ENCODE measurements at regions not wholly inside any gene's neighbourhood (a gene's known extent, or its start where the extent isn't known, plus 50 kb on each side); places are given as distances from the start of the nearest gene placed in this dataset.

- no peaks in the 10 kb centered on the region for H3K27me3 Mint-ChIP-seq (ENCODE audit: low read depth)
- H3K9me3 Mint-ChIP-seq (ENCODE audit: low read depth): peaks cover 8% of the 10 kb centered on the region
- peaks cover 3% of the 10 kb centered on the region for H3K36me3 Mint-ChIP-seq (ENCODE audit: low read depth)
- no peak for DNase-seq (ENCODE audit: low spot score)
- peaks cover 28% of the 10 kb centered on the region for H3K4me1 Mint-ChIP-seq (ENCODE audit: low read depth)
- TF ChIP-seq CTCF (IDR thresholded peaks at IDR 0.05): no peak
- H3K4me3 Mint-ChIP-seq (ENCODE audit: unreplicated experiment): no peak overlapping the region
- H3K27ac Mint-ChIP-seq (ENCODE audit: unreplicated experiment): no peak overlapping the region
Observed at GRCh38 chr2:182477774-182478173, 50.9 kb upstream of the PDE1A start.

GRCh38 chr2:182481676-182482075 is 54.8 kb upstream of the PDE1A start:
- no peaks in the 10 kb centered on the region for H3K36me3 Mint-ChIP-seq (ENCODE audit: low read depth)
- H3K27me3 Mint-ChIP-seq (ENCODE audit: low read depth): no peaks in the 10 kb centered on the region
- no peak for TF ChIP-seq CTCF (IDR thresholded peaks at IDR 0.05)
- H3K4me3 Mint-ChIP-seq (ENCODE audit: unreplicated experiment): no peak overlapping the region
- H3K9me3 Mint-ChIP-seq (ENCODE audit: low read depth): no peaks in the 10 kb centered on the region
- peak overlapping the region; percentile 6 for H3K27ac Mint-ChIP-seq (ENCODE audit: unreplicated experiment)
- DNase-seq (ENCODE audit: low spot score): no peak
- H3K4me1 Mint-ChIP-seq (ENCODE audit: low read depth): peaks cover 29% of the 10 kb centered on the region

GRCh38 chr2:182482511-182482910 is 55.7 kb upstream of the PDE1A start:
- H3K27me3 Mint-ChIP-seq (ENCODE audit: low read depth): no peaks in the 10 kb centered on the region
- no peak overlapping the region for H3K4me3 Mint-ChIP-seq (ENCODE audit: unreplicated experiment)
- H3K4me1 Mint-ChIP-seq (ENCODE audit: low read depth): peaks cover 29% of the 10 kb centered on the region
- no peak for TF ChIP-seq CTCF (IDR thresholded peaks at IDR 0.05)
- H3K36me3 Mint-ChIP-seq (ENCODE audit: low read depth): no peaks in the 10 kb centered on the region
- H3K9me3 Mint-ChIP-seq (ENCODE audit: low read depth): no peaks in the 10 kb centered on the region
- peak overlapping the region; percentile 5 for H3K27ac Mint-ChIP-seq (ENCODE audit: unreplicated experiment)
- no peak for DNase-seq (ENCODE audit: low spot score)

GRCh38 chr2:182496596-182496995 is 69.8 kb upstream of the PDE1A start:
- Mint-ChIP-seq H3K36me3 (ENCODE audit: low read depth) (peaks cover 1% of the 10 kb centered on the region), H3K4me1 (ENCODE audit: low read depth) (peaks cover 13% of the 10 kb centered on the region), H3K27ac (ENCODE audit: unreplicated experiment) (no peak overlapping the region), H3K4me3 (ENCODE audit: unreplicated experiment) (no peak overlapping the region), H3K9me3 (ENCODE audit: low read depth) (no peaks in the 10 kb centered on the region), H3K27me3 (ENCODE audit: low read depth) (no peaks in the 10 kb centered on the region)
- TF ChIP-seq CTCF (IDR thresholded peaks at IDR 0.05): no peak
- no peak for DNase-seq (ENCODE audit: low spot score)

GRCh38 chr2:182499706-182500470 is 73.1 kb upstream of the PDE1A start:
- H3K36me3 Mint-ChIP-seq (ENCODE audit: low read depth): no peaks in the 10 kb centered on the region
- no peak overlapping the region for H3K27ac Mint-ChIP-seq (ENCODE audit: unreplicated experiment)
- no peak overlapping the region for H3K4me3 Mint-ChIP-seq (ENCODE audit: unreplicated experiment)
- H3K9me3 Mint-ChIP-seq (ENCODE audit: low read depth): no peaks in the 10 kb centered on the region
- DNase-seq (ENCODE audit: low spot score): no peak
- peaks cover 17% of the 10 kb centered on the region for H3K4me1 Mint-ChIP-seq (ENCODE audit: low read depth)
- no peak for TF ChIP-seq CTCF (IDR thresholded peaks at IDR 0.05)
- H3K27me3 Mint-ChIP-seq (ENCODE audit: low read depth): no peaks in the 10 kb centered on the region
